H1 (cell line): ENCODE measurements at regions not wholly inside any gene's neighbourhood (a gene's known extent, or its start where the extent isn't known, plus 50 kb on each side); places are given as distances from the start of the nearest gene placed in this dataset.
"Not testable (repeated sequence)": the region's sequence is repeated elsewhere in the genome, so short reads cannot be mapped to it uniquely, and the experiment has no call there.

Source experiments
- CTCF ChIA-PET: fragments of 300-600 bp; sonication (Branson Sonifier 250); formaldehyde crosslinking; loops from one replicate; lab custom pipeline; 2021; ENCODE audit not compliant: partially characterized antibody; lab: Charles Lee
- POLR2A ChIA-PET: fragments of 300-600 bp; sonication (Branson Sonifier 250); formaldehyde crosslinking; loops from one replicate; lab custom pipeline; 2021; ENCODE audit warnings: inconsistent platforms; ENCODE audit not compliant: partially characterized antibody; lab: Charles Lee
- DNase-seq, 2 experiments: peaks; one replicate each; pipeline versions ENCODE4 v3.0.0 to v3.0.0-alpha.2; 2010 to 2022; ENCODE audit warnings: low spot score in 2 of 2, low read depth in 1 of 2, mixed read lengths in 1 of 2
- FAIRE-seq: peaks from 2 replicates; lab custom pipeline; 2011; peaks lifted over from hg19 to GRCh38; lab: Jason Lieb, UNC
- H2AFZ ChIP-seq: 2 replicates; pipeline ENCODE4 v1.8.1; 2012; ENCODE audit warnings: low read length, inconsistent platforms
- H2AK5ac ChIP-seq: 2 replicates; pipeline ENCODE4 v1.6.1; 2013; ENCODE audit warnings: low read depth, low read length
- H2BK120ac ChIP-seq: replicated peaks from 2 replicates; pipeline ENCODE3; 2013; ENCODE audit warnings: low read depth, low read length, inconsistent platforms
- H2BK12ac ChIP-seq: 2 replicates; pipeline ENCODE4 v1.6.1; 2013; ENCODE audit warnings: low read depth, low read length
- H2BK15ac ChIP-seq: 2 replicates; pipeline ENCODE4 v1.6.1; 2013; ENCODE audit warnings: low read length
- H2BK20ac ChIP-seq: 2 replicates; pipeline ENCODE4 v1.6.1; 2013; ENCODE audit warnings: low read length
- H2BK5ac ChIP-seq: 2 replicates; pipeline ENCODE4 v1.6.1; 2013; ENCODE audit warnings: low read depth, low read length
- H3K14ac ChIP-seq: 2 replicates; pipeline ENCODE4 v1.6.1; 2013; ENCODE audit warnings: inconsistent platforms; ENCODE audit not compliant: insufficient read length
- H3K18ac ChIP-seq: 2 replicates; pipeline ENCODE4 v1.6.1; 2013; ENCODE audit warnings: low read length; ENCODE audit errors: extremely low read depth
- H3K23ac ChIP-seq: 2 replicates; pipeline ENCODE4 v1.6.1; 2013; ENCODE audit warnings: inconsistent platforms; ENCODE audit not compliant: insufficient read length
- H3K23me2 ChIP-seq: 2 replicates; pipeline ENCODE4 v1.6.1; 2013; ENCODE audit warnings: low read depth, low read length
- H3K27ac ChIP-seq: 2 replicates; pipeline ENCODE4 v1.6.1; 2011; ENCODE audit warnings: low read depth, low read length, inconsistent platforms
- H3K27me3 ChIP-seq, 4 experiments: replicated peaks in 1 of 4; 1 replicate in 1 of 4; 2 replicates in 3 of 4; pipeline versions ENCODE4 v1.6.1 to v1.8.1; 2011 to 2013; ENCODE audit warnings: low read length in 3 of 4, mild to moderate bottlenecking in 3 of 4, inconsistent platforms in 2 of 4, mixed read lengths in 2 of 4, moderate library complexity in 1 of 4; ENCODE audit not compliant: control insufficient read depth in 3 of 4, insufficient read depth in 3 of 4; ENCODE audit errors: extremely low read depth in 1 of 4
- H3K36me3 ChIP-seq, 4 experiments: 2 replicates each; pipeline versions ENCODE4 v1.6.1 to v1.8.1; 2011 to 2013; ENCODE audit warnings: mild to moderate bottlenecking in 4 of 4, low read length in 3 of 4, moderate library complexity in 2 of 4, control low read depth in 1 of 4, inconsistent platforms in 1 of 4; ENCODE audit not compliant: insufficient read depth in 4 of 4, control insufficient read depth in 2 of 4
- H3K4ac ChIP-seq: replicated peaks from 2 replicates; pipeline ENCODE3; 2013; ENCODE audit warnings: low read length, low read depth, mixed read lengths, inconsistent platforms; ENCODE audit not compliant: insufficient read length
- H3K4me1 ChIP-seq, 4 experiments: replicated peaks in 1 of 4; 1 replicate in 1 of 4; 2 replicates in 3 of 4; pipeline versions ENCODE4 v1.6.1 to v1.8.1; 2011 to 2013; ENCODE audit warnings: low read length in 3 of 4, inconsistent platforms in 2 of 4, mixed read lengths in 1 of 4; ENCODE audit not compliant: insufficient read depth in 4 of 4, control insufficient read depth in 3 of 4
- H3K4me2 ChIP-seq, 2 experiments: 2 replicates each; pipeline versions ENCODE4 v1.6.1 to v1.8.1; 2011 to 2013; ENCODE audit warnings: low read depth in 2 of 2, low read length in 2 of 2, control low read depth in 1 of 2, inconsistent platforms in 1 of 2, mild to moderate bottlenecking in 1 of 2; ENCODE audit not compliant: insufficient read depth in 1 of 2
- H3K4me3 ChIP-seq, 4 experiments: fragments of 200-600, 300-600 bp in 1 of 4; sonication (generic), shearing (Covaris generic), sonication (Bioruptor Twin) in 1 of 4; 2 replicates each; pipeline versions ENCODE4 v1.5.1 to v1.8.1; 2011 to 2016; ENCODE audit warnings: low read length in 4 of 4, low read depth in 3 of 4, control low read depth in 2 of 4, inconsistent platforms in 2 of 4, mild to moderate bottlenecking in 2 of 4, mixed read lengths in 1 of 4, moderate library complexity in 1 of 4; ENCODE audit not compliant: insufficient read depth in 2 of 4; ENCODE audit errors: extremely low read depth in 1 of 4
- H3K56ac ChIP-seq: replicated peaks from 2 replicates; pipeline ENCODE3; 2013; ENCODE audit warnings: low read depth, mild to moderate bottlenecking, mixed read lengths, low read length, inconsistent platforms; ENCODE audit not compliant: insufficient read length
- H3K79me1 ChIP-seq: 2 replicates; pipeline ENCODE4 v1.6.1; 2013; ENCODE audit warnings: low read depth, low read length, control low read depth
- H3K79me2 ChIP-seq, 2 experiments: 2 replicates each; pipeline versions ENCODE4 v1.6.1 to v1.8.1; 2012 to 2013; ENCODE audit warnings: low read length in 2 of 2, mild to moderate bottlenecking in 2 of 2, inconsistent platforms in 1 of 2; ENCODE audit not compliant: insufficient read depth in 2 of 2, control insufficient read depth in 1 of 2
- H3K9ac ChIP-seq, 4 experiments: replicated peaks in 1 of 4; 1 replicate in 1 of 4; 2 replicates in 3 of 4; pipeline versions ENCODE4 v1.6.1 to v1.8.1; 2011 to 2013; ENCODE audit warnings: low read depth in 3 of 4, low read length in 3 of 4, control low read depth in 2 of 4, mild to moderate bottlenecking in 2 of 4, moderate library complexity in 2 of 4, inconsistent platforms in 1 of 4; ENCODE audit errors: extremely low read depth in 1 of 4
- H3K9me3 ChIP-seq, 2 experiments: 2 replicates each; pipeline versions ENCODE4 v1.6.1 to v1.8.1; 2012 to 2013; ENCODE audit warnings: mild to moderate bottlenecking in 2 of 2, moderate library complexity in 2 of 2, control low read depth in 1 of 2, inconsistent platforms in 1 of 2, low read depth in 1 of 2, low read length in 1 of 2, mixed read lengths in 1 of 2; ENCODE audit not compliant: insufficient read depth in 2 of 2
- H4K20me1 ChIP-seq, 2 experiments: replicated peaks in 1 of 2; 2 replicates each; pipeline versions ENCODE3 to v1.8.1; 2011 to 2013; ENCODE audit warnings: inconsistent platforms in 2 of 2, low read length in 2 of 2, mild to moderate bottlenecking in 1 of 2; ENCODE audit not compliant: insufficient read depth in 2 of 2, control insufficient read depth in 1 of 2
- H4K5ac ChIP-seq: 2 replicates; pipeline ENCODE4 v1.6.1; 2013; ENCODE audit warnings: low read length, low read depth, mixed read lengths, inconsistent platforms; ENCODE audit not compliant: insufficient read length
- H4K8ac ChIP-seq: 2 replicates; pipeline ENCODE4 v1.8.0; 2013; ENCODE audit warnings: mild to moderate bottlenecking, moderate library complexity, low read length, inconsistent platforms; ENCODE audit not compliant: insufficient read depth; ENCODE audit errors: extremely low read depth
- H4K91ac ChIP-seq: replicated peaks from 2 replicates; pipeline ENCODE3; 2013; ENCODE audit warnings: low read length, mixed read lengths, inconsistent platforms; ENCODE audit not compliant: insufficient read length
- WGBS, 2 experiments: shearing (Covaris generic) in 1 of 2; methylation state at CpG; one replicate each; pipeline versions ENCODE4 v1.1.6 to v1.1.7; 2013 to 2015; ENCODE audit warnings: low lambda C conversion rate in 2 of 2, mixed read lengths in 2 of 2, inconsistent platforms in 1 of 2, low coverage in 1 of 2, missing lambda C conversion rate in 1 of 2; ENCODE audit not compliant: insufficient replicate concordance in 2 of 2, insufficient coverage in 1 of 2, insufficient read length in 1 of 2; ENCODE audit errors: extremely low coverage in 1 of 2, missing lambda C conversion rate in 1 of 2; 5-methylcytosine and 5-hydroxymethylcytosine counted together

- H2AK5ac ChIP-seq, H2AFZ ChIP-seq, H2BK15ac ChIP-seq, H2BK120ac ChIP-seq, H2BK20ac ChIP-seq, H4K5ac ChIP-seq, H3K18ac ChIP-seq, H2BK5ac ChIP-seq, H3K23me2 ChIP-seq, H3K4ac ChIP-seq, DNase-seq, H2BK12ac ChIP-seq, H3K79me2 ChIP-seq, FAIRE-seq, H3K9ac ChIP-seq, POLR2A ChIA-PET, H4K8ac ChIP-seq, H3K9me3 ChIP-seq, H3K56ac ChIP-seq, H3K4me3 ChIP-seq, CTCF ChIA-PET, H3K27me3 ChIP-seq, H4K91ac ChIP-seq, H3K14ac ChIP-seq, H3K4me1 ChIP-seq, H3K4me2 ChIP-seq, H3K79me1 ChIP-seq, H3K23ac ChIP-seq, H3K27ac ChIP-seq, H4K20me1 ChIP-seq, H3K36me3 ChIP-seq: not testable (repeated sequence)
- WGBS, 2 experiments: no CpG with 5 or more reads among the region's 1 CpG
These were observed 57.4 kb upstream of the NUTM2D start for GRCh38 chr10:87300163-87300562.
